T-cell (primary cell): ENCODE measurements at regions not wholly inside any gene's neighbourhood (a gene's known extent, or its start where the extent isn't known, plus 50 kb on each side); places are given as distances from the start of the nearest gene placed in this dataset.
"Not testable (repeated sequence)": the region's sequence is repeated elsewhere in the genome, so short reads cannot be mapped to it uniquely, and the experiment has no call there.

Experiments
- ATAC-seq, 4 experiments: fragments of 200-7000 bp in 3 of 4; fragments of 150-1000 bp in 1 of 4; cut with Tn5 transposase; replicated peaks in 1 of 4; 1 replicate in 3 of 4; 2 replicates in 1 of 4; pipeline ENCODE4 v1.10.0; 2021; ENCODE audit warnings: moderate library complexity in 3 of 4, mild to moderate bottlenecking in 2 of 4, moderate number of reproducible peaks in 1 of 4
- CTCF ChIA-PET, 2 donors: fragments of 300-600 bp; sonication (Branson Sonifier 250); formaldehyde crosslinking; loops; one replicate each; lab custom pipeline; 2022; ENCODE audit warnings: antibody characterized with exemption in 2 of 2; lab: Charles Lee
- POLR2A ChIA-PET, 2 donors: fragments of 300-600 bp; sonication (Branson Sonifier 250); formaldehyde crosslinking; loops; one replicate each; lab custom pipeline; 2022; ENCODE audit warnings: antibody characterized with exemption in 2 of 2; lab: Charles Lee
- DNase-seq, 35 experiments: peaks; one replicate each; pipeline versions ENCODE4 v3.0.0 to v3.0.0-alpha.2; 2013 to 2023
- H3K27ac ChIP-seq: one replicate; pipeline ENCODE4 v1.5.1; 2013; ENCODE audit warnings: low read length
- H3K27me3 ChIP-seq, 2 experiments: replicated peaks in 1 of 2; 1 replicate in 1 of 2; 2 replicates in 1 of 2; pipeline versions ENCODE4 v1.6.1 to v1.7.0; 2013; ENCODE audit warnings: low read length in 1 of 2, mixed read lengths in 1 of 2; ENCODE audit not compliant: control insufficient read depth in 2 of 2, insufficient read depth in 2 of 2; ENCODE audit errors: extremely low read depth in 1 of 2
- H3K36me3 ChIP-seq, 2 donors: 1 replicate in 1 of 2; 2 replicates in 1 of 2; pipeline versions ENCODE4 v1.6.1 to v1.7.0; 2013; ENCODE audit warnings: low read length in 1 of 2; ENCODE audit not compliant: control insufficient read depth in 2 of 2, insufficient read depth in 1 of 2; ENCODE audit errors: extremely low read depth in 1 of 2
- H3K4me1 ChIP-seq, 2 experiments: 1 replicate in 1 of 2; 2 replicates in 1 of 2; pipeline versions ENCODE4 v1.6.1 to v1.7.0; 2013; ENCODE audit warnings: low read length in 2 of 2, mixed read lengths in 1 of 2; ENCODE audit not compliant: insufficient read depth in 2 of 2, control insufficient read depth in 1 of 2; ENCODE audit errors: extremely low read depth in 1 of 2
- H3K4me3 ChIP-seq, 2 donors: 1 replicate in 1 of 2; 2 replicates in 1 of 2; pipeline versions ENCODE4 v1.5.1 to v1.7.0; 2013; ENCODE audit warnings: mild to moderate bottlenecking in 2 of 2, low read length in 1 of 2, moderate library complexity in 1 of 2; ENCODE audit not compliant: control insufficient read depth in 1 of 2; ENCODE audit errors: extremely low read depth in 1 of 2
- H3K9me3 ChIP-seq: 2 replicates; pipeline ENCODE4 v1.7.0; 2013
- H3K27ac Mint-ChIP-seq, 2 donors: one replicate each; pipeline ENCODE4 v1.8.0; 2020 to 2021; ENCODE audit warnings: mild to moderate bottlenecking in 2 of 2, mixed read lengths in 2 of 2
- H3K27me3 Mint-ChIP-seq, 2 donors: one replicate each; pipeline ENCODE4 v1.8.0; 2021 to 2022; ENCODE audit warnings: mixed read lengths in 2 of 2
- H3K36me3 Mint-ChIP-seq: one replicate; pipeline ENCODE4 v1.8.0; 2021; ENCODE audit warnings: mixed read lengths
- H3K4me1 Mint-ChIP-seq, 3 donors: one replicate each; pipeline ENCODE4 v1.8.0; 2020 to 2022; ENCODE audit warnings: mixed read lengths in 3 of 3, mild to moderate bottlenecking in 1 of 3
- H3K4me3 Mint-ChIP-seq, 3 donors: one replicate each; pipeline ENCODE4 v1.8.0; 2020 to 2022; ENCODE audit warnings: mild to moderate bottlenecking in 3 of 3, mixed read lengths in 3 of 3, moderate library complexity in 3 of 3
- H3K9me3 Mint-ChIP-seq, 3 donors: one replicate each; pipeline ENCODE4 v1.8.0; 2020 to 2022; ENCODE audit warnings: mixed read lengths in 3 of 3
- WGBS: methylation state at CpG from one replicate; pipeline ENCODE4 v1.1.5; 2013; ENCODE audit warnings: missing lambda C conversion rate; ENCODE audit not compliant: insufficient coverage; 5-methylcytosine and 5-hydroxymethylcytosine counted together

DNA sequence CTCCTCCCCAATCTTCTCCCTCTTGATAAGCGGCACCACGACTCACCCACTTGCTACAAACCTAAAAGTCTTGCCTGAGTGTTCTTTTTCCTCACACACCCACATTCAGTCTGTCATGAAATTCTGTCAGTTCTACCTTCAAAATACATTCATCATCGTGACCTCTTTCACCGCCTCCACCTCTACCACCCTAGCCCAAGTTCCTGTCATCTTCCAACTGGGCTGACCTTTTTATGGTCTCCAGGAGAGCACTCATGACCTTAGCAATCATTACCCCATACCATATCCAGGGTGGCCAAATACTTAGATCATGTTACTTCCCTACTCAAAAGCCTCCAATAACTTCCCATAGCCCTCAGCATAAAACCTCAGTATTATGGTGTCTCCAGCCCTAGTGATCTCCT, 110.4 kb upstream of the TSC22D1 start:
- Histone ChIP-seq H3K4me1 (no peaks in the 10 kb centered on the region), H3K9me3 (no peaks in the 10 kb centered on the region), H3K27me3 (no peaks in the 10 kb centered on the region), H3K27ac (no peak overlapping the region), H3K4me3 (no peak overlapping the region), H3K36me3 (no peaks in the 10 kb centered on the region)
- no peak for DNase-seq
- peaks cover 5% of the 10 kb centered on the region for H3K36me3 Mint-ChIP-seq
- no peak for ATAC-seq
- peaks cover 4 to 5% (median 4%) of the 10 kb centered on the region in 3 donors for H3K4me1 Mint-ChIP-seq
- ChIA-PET POLR2A (no interaction called here), CTCF (no interaction called here)
- H3K27me3 Mint-ChIP-seq, result peaks cover 7 to 9% of the 10 kb centered on the region in 2 donors
- peaks cover 6 to 8% (median 6%) of the 10 kb centered on the region in 3 donors for H3K9me3 Mint-ChIP-seq
- H3K27ac Mint-ChIP-seq, result no peak overlapping the region
- H3K4me3 Mint-ChIP-seq, result no peak overlapping the region
- 46% methylated on average over 4 of the region's 4 CpGs for WGBS

DNA sequence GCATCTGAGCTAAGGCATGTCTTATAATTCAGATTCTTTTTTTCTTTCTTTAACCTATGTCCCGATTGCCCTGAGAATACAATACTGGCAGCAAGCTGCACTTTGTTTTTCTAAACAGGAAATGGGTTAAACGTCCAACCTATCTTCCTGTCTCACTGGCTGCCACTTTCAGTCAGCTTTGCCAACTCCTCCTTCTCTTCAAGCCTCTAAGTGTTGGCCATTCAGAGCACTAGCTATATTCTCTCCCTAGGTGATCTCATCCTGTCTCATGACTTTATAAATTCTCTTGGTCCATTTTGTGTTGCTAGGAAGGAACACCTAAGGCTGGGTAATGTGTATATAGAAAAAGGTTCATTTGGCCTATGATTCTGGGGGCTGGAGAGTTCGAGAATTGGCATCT, 109.5 kb upstream of the TSC22D1 start:
- no peak for ATAC-seq
- no peak for DNase-seq
- Mint-ChIP-seq H3K27me3 (peaks cover 7 to 9% of the 10 kb centered on the region in 2 donors), H3K36me3 (peaks cover 5% of the 10 kb centered on the region), H3K9me3 (peaks cover 6 to 8% (median 6%) of the 10 kb centered on the region in 3 donors), H3K4me1 (peaks cover 4 to 5% (median 4%) of the 10 kb centered on the region in 3 donors), H3K4me3 (no peak overlapping the region), H3K27ac (no peak overlapping the region)
- 46% methylated on average over 3 of the region's 3 CpGs for WGBS
- H3K27ac ChIP-seq, result no peak overlapping the region
- H3K4me3 ChIP-seq, result no peak overlapping the region
- no peaks in the 10 kb centered on the region for H3K27me3 ChIP-seq
- no peaks in the 10 kb centered on the region for H3K4me1 ChIP-seq
- POLR2A ChIA-PET, result no interaction called here
- CTCF ChIA-PET, result no interaction called here
- H3K36me3 ChIP-seq, result no peaks in the 10 kb centered on the region
- no peaks in the 10 kb centered on the region for H3K9me3 ChIP-seq

DNA sequence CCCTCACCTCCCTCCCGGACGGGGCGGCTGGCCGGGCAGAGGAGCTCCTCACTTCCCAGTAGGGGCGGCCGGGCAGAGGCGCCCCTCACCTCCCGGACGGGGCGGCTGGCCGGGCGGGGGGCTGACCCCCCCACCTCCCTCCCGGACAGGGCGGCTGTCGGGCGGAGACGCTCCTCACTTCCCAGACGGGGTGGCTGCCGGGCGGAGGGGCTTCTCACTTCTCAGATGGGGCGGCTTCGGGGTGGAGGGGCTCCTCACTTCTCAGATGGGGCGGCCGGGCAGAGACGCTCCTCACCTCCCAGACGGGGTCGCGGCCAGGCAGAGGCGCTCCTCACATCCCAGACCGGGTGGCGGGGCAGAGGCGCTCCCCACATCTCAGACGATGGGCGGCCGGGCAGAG, 106.3 kb upstream of the TSC22D1 start:
- POLR2A ChIA-PET, H3K4me3 ChIP-seq, ATAC-seq, H3K27me3 ChIP-seq, CTCF ChIA-PET, H3K4me3 Mint-ChIP-seq, H3K9me3 ChIP-seq, H3K4me1 Mint-ChIP-seq, H3K27me3 Mint-ChIP-seq, H3K27ac Mint-ChIP-seq, H3K27ac ChIP-seq, H3K9me3 Mint-ChIP-seq, H3K36me3 Mint-ChIP-seq, DNase-seq, H3K4me1 ChIP-seq, H3K36me3 ChIP-seq: not testable (repeated sequence)
- WGBS, result 98% methylated on average over 8 of the region's 35 CpGs

DNA sequence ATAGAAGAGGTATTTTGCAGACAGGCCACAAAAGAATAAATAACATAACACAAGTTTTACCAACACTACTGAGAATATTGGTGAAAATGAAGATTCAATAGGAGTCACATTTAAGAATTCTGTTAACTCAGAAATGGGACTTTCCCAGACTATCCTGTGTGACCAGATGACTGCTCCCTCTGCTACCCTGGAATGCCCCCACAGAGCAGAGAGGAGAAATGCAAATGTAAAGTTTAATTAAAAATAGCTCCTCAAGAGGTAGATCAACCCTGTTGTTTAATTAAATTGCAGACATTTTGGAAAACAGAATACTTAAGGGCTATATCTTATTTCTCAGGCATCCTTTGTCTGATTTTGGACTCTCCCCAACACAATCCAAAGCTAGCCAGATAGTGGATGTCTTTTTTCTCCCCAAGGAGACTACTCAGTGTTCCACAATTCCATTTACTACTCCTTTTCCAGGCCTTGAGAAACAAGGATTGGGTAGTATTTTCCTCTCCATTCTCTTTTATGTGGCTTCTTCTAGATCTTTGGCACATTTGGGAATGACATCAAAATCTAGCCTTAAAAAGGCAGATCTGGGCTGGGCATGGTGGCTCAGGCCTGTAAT, 104.7 kb upstream of the TSC22D1 start:
- Mint-ChIP-seq H3K4me1 (peaks cover 4 to 5% (median 4%) of the 10 kb centered on the region in 3 donors), H3K27ac (no peak overlapping the region), H3K27me3 (no peaks in the 10 kb centered on the region), H3K36me3 (no peaks in the 10 kb centered on the region), H3K4me3 (no peak overlapping the region), H3K9me3 (peaks cover 0 to 4% (median 3%) of the 10 kb centered on the region in 3 donors)
- Histone ChIP-seq H3K36me3 (no peaks in the 10 kb centered on the region), H3K27me3 (no peaks in the 10 kb centered on the region), H3K4me3 (no peak overlapping the region), H3K9me3 (no peaks in the 10 kb centered on the region), H3K27ac (no peak overlapping the region), H3K4me1 (no peaks in the 10 kb centered on the region)
- POLR2A ChIA-PET, result no interaction called here
- no peak for DNase-seq
- CTCF ChIA-PET, result no interaction called here
- no peak for ATAC-seq

DNA sequence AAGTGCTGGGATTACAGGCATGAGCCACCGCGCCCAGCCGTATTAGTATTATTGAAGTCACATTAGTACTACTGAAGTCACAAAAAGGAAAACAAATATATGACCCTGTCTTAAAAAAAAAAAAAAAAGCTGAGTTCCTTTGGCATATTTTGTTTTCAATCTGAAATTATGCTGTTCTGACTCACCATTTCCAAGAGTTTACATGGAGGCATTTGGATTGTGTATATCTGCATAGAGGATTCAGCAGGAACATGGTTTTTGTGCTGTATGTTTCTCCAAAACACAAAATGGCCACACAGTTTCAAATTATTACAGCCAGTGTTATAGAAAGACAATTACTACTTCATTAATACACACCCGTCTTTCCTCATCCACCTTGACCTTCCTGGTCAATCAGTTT, 103.5 kb upstream of the TSC22D1 start:
- no peaks in the 10 kb centered on the region for H3K27me3 ChIP-seq
- POLR2A ChIA-PET, result interaction anchor here (0.6 kb wide), 2 partner anchors 462 to 617 kb away, joined by 4 to 6 read pairs; no protein-coding TSS in a partner anchor
- no peaks in the 10 kb centered on the region for H3K4me1 ChIP-seq
- H3K9me3 ChIP-seq, result no peaks in the 10 kb centered on the region
- no peaks in the 10 kb centered on the region for H3K4me1 Mint-ChIP-seq
- CTCF ChIA-PET, result no interaction called here
- no peak overlapping the region for H3K4me3 Mint-ChIP-seq
- peaks cover 0 to 4% (median 0%) of the 10 kb centered on the region in 3 donors for H3K9me3 Mint-ChIP-seq
- no peaks in the 10 kb centered on the region for H3K36me3 ChIP-seq
- WGBS, result no CpG with 5 or more reads among the region's 4 CpGs
- H3K36me3 Mint-ChIP-seq, result no peaks in the 10 kb centered on the region
- DNase-seq (no peak), ATAC-seq (no peak)
- no peak overlapping the region for H3K27ac Mint-ChIP-seq
- H3K27me3 Mint-ChIP-seq, result no peaks in the 10 kb centered on the region
- H3K27ac ChIP-seq, result no peak overlapping the region
- H3K4me3 ChIP-seq, result no peak overlapping the region

DNA sequence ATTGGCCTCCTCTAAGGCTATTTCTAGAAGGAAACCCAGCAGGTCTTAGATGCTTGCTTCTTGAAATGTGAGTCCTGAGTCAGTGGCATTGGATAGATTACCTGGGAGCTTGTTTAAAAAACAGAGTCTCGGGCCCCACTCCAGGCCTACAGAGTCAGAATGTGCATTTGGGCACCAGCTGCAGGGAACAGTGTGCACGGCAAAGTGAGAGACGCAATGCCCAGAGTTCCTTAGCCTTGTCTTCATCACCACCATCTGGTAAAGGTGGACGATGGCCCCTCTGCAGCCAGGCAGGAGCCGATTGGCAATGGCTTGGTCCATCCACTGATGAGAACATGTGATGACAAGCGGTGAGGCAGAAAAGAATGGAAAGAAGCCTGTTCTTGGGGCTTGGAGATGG, 102.1 kb upstream of the TSC22D1 start:
- Histone ChIP-seq H3K4me3 (no peak overlapping the region), H3K27me3 (no peaks in the 10 kb centered on the region), H3K27ac (no peak overlapping the region), H3K36me3 (no peaks in the 10 kb centered on the region), H3K9me3 (no peaks in the 10 kb centered on the region), H3K4me1 (no peaks in the 10 kb centered on the region)
- DNase-seq (no peak), ATAC-seq (no peak)
- ChIA-PET CTCF (no interaction called here), POLR2A (no interaction called here)
- no peaks in the 10 kb centered on the region for H3K36me3 Mint-ChIP-seq
- H3K27ac Mint-ChIP-seq, result no peak overlapping the region
- H3K27me3 Mint-ChIP-seq, result no peaks in the 10 kb centered on the region
- H3K4me1 Mint-ChIP-seq, result no peaks in the 10 kb centered on the region
- 67% methylated on average over 3 of the region's 6 CpGs for WGBS
- no peak overlapping the region for H3K4me3 Mint-ChIP-seq
- peaks cover 0 to 4% (median 0%) of the 10 kb centered on the region in 3 donors for H3K9me3 Mint-ChIP-seq

DNA sequence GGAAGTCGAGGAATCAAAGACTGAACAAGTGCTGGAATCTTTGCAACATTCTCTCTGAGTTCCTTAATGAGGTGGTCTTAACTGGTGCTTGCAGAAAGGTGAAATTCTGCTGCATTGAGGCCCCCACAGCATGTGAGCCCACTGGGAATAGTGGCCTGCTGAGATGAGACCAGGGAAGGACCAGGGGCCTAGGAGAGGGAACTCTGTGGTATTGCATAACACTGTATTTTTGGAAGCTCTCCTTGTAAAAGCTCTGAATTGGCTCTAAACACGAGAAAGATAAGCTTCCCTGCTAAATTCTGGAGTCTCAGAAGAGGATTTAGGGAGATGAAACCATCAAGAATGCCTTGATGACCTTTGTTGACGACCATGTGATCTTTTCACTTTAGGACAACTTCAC, 100.4 kb upstream of the TSC22D1 start:
- H3K36me3 ChIP-seq, result no peaks in the 10 kb centered on the region
- Mint-ChIP-seq H3K9me3 (peaks cover 0 to 4% (median 0%) of the 10 kb centered on the region in 3 donors), H3K4me1 (no peaks in the 10 kb centered on the region), H3K27ac (no peak overlapping the region), H3K36me3 (no peaks in the 10 kb centered on the region), H3K4me3 (no peak overlapping the region), H3K27me3 (peaks cover 0 to under 1% of the 10 kb centered on the region in 2 donors)
- WGBS, result no CpG with 5 or more reads among the region's 3 CpGs
- ChIA-PET POLR2A (no interaction called here), CTCF (no interaction called here)
- no peak overlapping the region for H3K27ac ChIP-seq
- H3K4me3 ChIP-seq, result no peak overlapping the region
- H3K9me3 ChIP-seq, result no peaks in the 10 kb centered on the region
- ATAC-seq, result no peak
- DNase-seq, result no peak
- no peaks in the 10 kb centered on the region for H3K4me1 ChIP-seq
- no peaks in the 10 kb centered on the region for H3K27me3 ChIP-seq
